Stimulated activated CD8-positive, alpha-beta memory T cell treated with anti-CD3 and anti-CD28 coated beads, Interleukin-12 subunit alpha, Interleukin-12 subunit beta, amount 100 ng/mL, for 24 hours (primary cell): ENCODE measurements at regions not wholly inside any gene's neighbourhood (a gene's known extent, or its start where the extent isn't known, plus 50 kb on each side); places are given as distances from the start of the nearest gene placed in this dataset.

Experiments used
- DNase-seq: peaks from one replicate; pipeline ENCODE4 v3.0.0-alpha.2; 2020; ENCODE audit errors: extremely low read depth

- no peak for DNase-seq
These were observed 162.2 kb downstream of the GADD45G start for GRCh38 chr9:89766991-89767390.

- DNase-seq, result no peak
These were observed 163.2 kb downstream of the GADD45G start for GRCh38 chr9:89768051-89768450.

GRCh38 chr9:89768650-89769071 is 163.8 kb downstream of the GADD45G start:
- no peak for DNase-seq

- no peak for DNase-seq
These were observed 165.8 kb downstream of the GADD45G start for GRCh38 chr9:89770531-89771174.

- DNase-seq, result no peak
These were observed 166.4 kb downstream of the GADD45G start for GRCh38 chr9:89771205-89771604.

GRCh38 chr9:89773170-89773569 is 168.4 kb downstream of the GADD45G start:
- DNase-seq, result no peak

GRCh38 chr9:89774858-89775370 is 170.1 kb downstream of the GADD45G start:
- DNase-seq, result no peak

GRCh38 chr9:89775641-89776040 is 170.8 kb downstream of the GADD45G start:
- no peak for DNase-seq

- no peak for DNase-seq
These were observed 172.1 kb downstream of the GADD45G start for GRCh38 chr9:89776795-89777525.

GRCh38 chr9:89777544-89777943 is 172.7 kb downstream of the GADD45G start:
- DNase-seq, result no peak

- DNase-seq, result no peak
These were observed 173.6 kb downstream of the GADD45G start for GRCh38 chr9:89778100-89779090.

- DNase-seq, result no peak
These were observed 174.8 kb downstream of the GADD45G start for GRCh38 chr9:89779405-89780203.

- DNase-seq, result no peak
These were observed 176.1 kb downstream of the GADD45G start for GRCh38 chr9:89780959-89781358.

- no peak for DNase-seq
These were observed 177.2 kb downstream of the GADD45G start for GRCh38 chr9:89781838-89782540.

GRCh38 chr9:89786655-89787054 is 181.8 kb downstream of the GADD45G start:
- DNase-seq, result no peak

GRCh38 chr9:89787595-89787994 is 182.8 kb downstream of the GADD45G start:
- no peak for DNase-seq

- DNase-seq, result no peak
These were observed 183.6 kb downstream of the GADD45G start for GRCh38 chr9:89788434-89788833.

- no peak for DNase-seq
These were observed 185.2 kb downstream of the GADD45G start for GRCh38 chr9:89789922-89790510.

- no peak for DNase-seq
These were observed 185.8 kb downstream of the GADD45G start for GRCh38 chr9:89790542-89791109.

- no peak for DNase-seq
These were observed 186.9 kb downstream of the GADD45G start for GRCh38 chr9:89791754-89792153.
